Gastrocnemius medialis (tissue), 4 donors: ENCODE measurements at regions not wholly inside any gene's neighbourhood (a gene's known extent, or its start where the extent isn't known, plus 50 kb on each side); places are given as distances from the start of the nearest gene placed in this dataset.

ENCODE experiments used
- POLR2A ChIP-seq, 2 donors: fragments of 450-650 bp; IDR thresholded peaks; one replicate each; pipeline ENCODE4 v1.6.1; 2017; ENCODE audit warnings: antibody characterized with exemption in 2 of 2, mild to moderate bottlenecking in 2 of 2, moderate library complexity in 2 of 2
- TF ChIP-seq, protein P1 (sequence below), 5 experiments: fragments of 450-650 bp in 3 of 5; fragments of 200-600 bp in 2 of 5; sonication (generic) in 2 of 5; IDR thresholded peaks in 4 of 5; conservative IDR thresholded peaks in 1 of 5; 1 replicate in 4 of 5; 2 replicates in 1 of 5; pipeline ENCODE4 v1.5.1; 2016 to 2019; ENCODE audit warnings: antibody characterized with exemption in 5 of 5, mild to moderate bottlenecking in 3 of 5, moderate library complexity in 3 of 5

DNA sequence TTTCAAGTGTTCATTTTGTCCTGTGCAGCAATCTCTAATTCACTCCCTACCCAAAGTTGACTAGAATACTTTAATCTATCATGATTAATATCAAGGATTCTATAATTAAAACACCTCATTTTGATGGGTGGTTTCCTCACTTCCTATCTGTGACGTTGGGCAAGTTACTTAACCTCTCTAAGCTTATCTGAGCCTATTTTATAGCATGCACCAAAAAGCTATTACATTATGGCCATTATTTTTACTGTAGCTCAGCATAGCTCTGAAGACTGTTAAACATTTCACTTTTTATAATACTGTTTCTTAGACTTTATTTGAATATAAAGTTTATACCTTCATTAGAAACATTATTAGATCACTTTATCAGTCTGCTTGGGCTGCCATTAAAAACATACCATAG lies 579.6 kb upstream of the NXPH2 start:
- TF ChIP-seq, protein P1, sequence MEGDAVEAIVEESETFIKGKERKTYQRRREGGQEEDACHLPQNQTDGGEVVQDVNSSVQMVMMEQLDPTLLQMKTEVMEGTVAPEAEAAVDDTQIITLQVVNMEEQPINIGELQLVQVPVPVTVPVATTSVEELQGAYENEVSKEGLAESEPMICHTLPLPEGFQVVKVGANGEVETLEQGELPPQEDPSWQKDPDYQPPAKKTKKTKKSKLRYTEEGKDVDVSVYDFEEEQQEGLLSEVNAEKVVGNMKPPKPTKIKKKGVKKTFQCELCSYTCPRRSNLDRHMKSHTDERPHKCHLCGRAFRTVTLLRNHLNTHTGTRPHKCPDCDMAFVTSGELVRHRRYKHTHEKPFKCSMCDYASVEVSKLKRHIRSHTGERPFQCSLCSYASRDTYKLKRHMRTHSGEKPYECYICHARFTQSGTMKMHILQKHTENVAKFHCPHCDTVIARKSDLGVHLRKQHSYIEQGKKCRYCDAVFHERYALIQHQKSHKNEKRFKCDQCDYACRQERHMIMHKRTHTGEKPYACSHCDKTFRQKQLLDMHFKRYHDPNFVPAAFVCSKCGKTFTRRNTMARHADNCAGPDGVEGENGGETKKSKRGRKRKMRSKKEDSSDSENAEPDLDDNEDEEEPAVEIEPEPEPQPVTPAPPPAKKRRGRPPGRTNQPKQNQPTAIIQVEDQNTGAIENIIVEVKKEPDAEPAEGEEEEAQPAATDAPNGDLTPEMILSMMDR (IDR thresholded peaks at IDR 0.05 in 4 of 5, conservative IDR thresholded peaks at IDR 0.05 in 1 of 5): no peak
- no peak for TF ChIP-seq POLR2A (IDR thresholded peaks at IDR 0.05)
